ENCODE measurements at regions not wholly inside any gene's neighbourhood (a gene's known extent, or its start where the extent isn't known, plus 50 kb on each side); places are given as distances from the start of the nearest gene placed in this dataset.

DNA sequence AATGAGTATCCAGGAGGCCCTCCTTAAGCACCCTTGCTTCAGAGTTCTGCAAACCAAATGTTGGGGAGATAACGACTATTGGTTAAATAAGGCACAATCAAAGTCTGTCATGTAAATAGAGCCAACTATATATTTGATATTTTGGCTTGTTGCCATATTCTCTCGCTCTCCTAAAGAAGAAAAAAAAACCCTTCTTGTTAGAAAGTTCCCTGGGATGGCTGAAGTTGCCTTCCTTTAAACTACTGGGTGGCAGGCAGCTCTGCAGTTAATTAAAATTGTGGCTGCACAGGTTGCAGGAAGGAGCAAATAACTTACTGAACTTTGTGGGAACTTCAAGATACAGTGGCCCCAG, 227.0 kb upstream of the ANKRD55 start:
- TF ChIP-seq POLR2A (IDR thresholded peaks at IDR 0.05; ENCODE audit: low read length), result no peak
- no peak for TF ChIP-seq GATA1 (IDR thresholded peaks at IDR 0.05; ENCODE audit: low read depth, low read length)

All from erythroblast (primary cell).